Lower lobe of right lung (tissue), 2 donors: ENCODE measurements at regions not wholly inside any gene's neighbourhood (a gene's known extent, or its start where the extent isn't known, plus 50 kb on each side); places are given as distances from the start of the nearest gene placed in this dataset.

Experiments used
- ATAC-seq, 2 donors: fragments of 200-7000 bp; cut with Tn5 transposase; one replicate each; pipeline ENCODE4 v1.9.1; 2020 to 2022; ENCODE audit warnings: mild to moderate bottlenecking in 2 of 2, moderate library complexity in 2 of 2
- DNase-seq: peaks from one replicate; pipeline ENCODE4 v3.0.0-alpha.2; 2020
- H3K27ac ChIP-seq: fragments of 200-600 bp; one replicate; pipeline ENCODE4 v1.8.0; 2022
- H3K27me3 ChIP-seq: fragments of 200-600 bp; one replicate; pipeline ENCODE4 v1.8.0; 2022; ENCODE audit warnings: low read depth
- H3K36me3 ChIP-seq: fragments of 200-600 bp; one replicate; pipeline ENCODE4 v1.8.0; 2022; ENCODE audit warnings: mild to moderate bottlenecking
- H3K4me1 ChIP-seq: fragments of 200-600 bp; one replicate; pipeline ENCODE4 v1.8.0; 2022
- H3K4me3 ChIP-seq: fragments of 200-600 bp; one replicate; pipeline ENCODE4 v1.8.0; 2022; ENCODE audit warnings: mild to moderate bottlenecking
- H3K9me3 ChIP-seq: fragments of 200-600 bp; one replicate; pipeline ENCODE4 v1.8.0; 2022
- CTCF ChIP-seq: fragments of 200-600 bp; IDR thresholded peaks from one replicate; pipeline ENCODE4 v1.8.0; 2022; ENCODE audit warnings: antibody characterized with exemption, mild to moderate bottlenecking
- intact Hi-C: fragments of 100-400 bp; cut with DNase I; formaldehyde crosslinking; loops from one replicate; pipeline ENCODE4 v1.11.0; 2022
- donor health status: DM: no; HTN: yes; CAD: no; lungs with severe emphysema.

- no peaks in the 10 kb centered on the region for H3K36me3 ChIP-seq
- intact Hi-C loops = no loop called here
- TF ChIP-seq CTCF = no peak
- no peaks in the 10 kb centered on the region for H3K4me1 ChIP-seq
- no peaks in the 10 kb centered on the region for H3K9me3 ChIP-seq
- ATAC-seq = no peak
- no peak overlapping the region for H3K4me3 ChIP-seq
- H3K27ac ChIP-seq = no peak overlapping the region
- DNase-seq = no peak
- no peaks in the 10 kb centered on the region for H3K27me3 ChIP-seq
Measured at GRCh38 chr3:78273326-78273725, 1233.4 kb downstream of the ROBO2 start.

- no peak for TF ChIP-seq CTCF
- H3K9me3 ChIP-seq = no peaks in the 10 kb centered on the region
- H3K36me3 ChIP-seq = no peaks in the 10 kb centered on the region
- H3K4me3 ChIP-seq = no peak overlapping the region
- DNase-seq (no peak), ATAC-seq (no peak)
- no peaks in the 10 kb centered on the region for H3K27me3 ChIP-seq
- H3K27ac ChIP-seq = no peak overlapping the region
- no peaks in the 10 kb centered on the region for H3K4me1 ChIP-seq
- intact Hi-C loops = no loop called here
Measured at GRCh38 chr3:78274475-78275065, 1234.7 kb downstream of the ROBO2 start.

GRCh38 chr3:78275420-78275852 is 1235.5 kb downstream of the ROBO2 start:
- no peaks in the 10 kb centered on the region for H3K9me3 ChIP-seq
- H3K27me3 ChIP-seq = no peaks in the 10 kb centered on the region
- no peak for DNase-seq
- no peak for TF ChIP-seq CTCF
- H3K36me3 ChIP-seq = no peaks in the 10 kb centered on the region
- no peak overlapping the region for H3K4me3 ChIP-seq
- intact Hi-C loops = no loop called here
- ATAC-seq = no peak
- no peak overlapping the region for H3K27ac ChIP-seq
- no peaks in the 10 kb centered on the region for H3K4me1 ChIP-seq

GRCh38 chr3:78277220-78277619 is 1237.3 kb downstream of the ROBO2 start:
- Histone ChIP-seq H3K27me3 (no peaks in the 10 kb centered on the region), H3K36me3 (no peaks in the 10 kb centered on the region), H3K9me3 (no peaks in the 10 kb centered on the region), H3K4me3 (no peak overlapping the region), H3K27ac (no peak overlapping the region), H3K4me1 (no peaks in the 10 kb centered on the region)
- ATAC-seq (no peak), DNase-seq (no peak)
- intact Hi-C loops = no loop called here
- TF ChIP-seq CTCF = no peak

GRCh38 chr3:78277801-78278200 is 1237.9 kb downstream of the ROBO2 start:
- H3K36me3 ChIP-seq = no peaks in the 10 kb centered on the region
- H3K4me3 ChIP-seq = no peak overlapping the region
- H3K27me3 ChIP-seq = no peaks in the 10 kb centered on the region
- no peak overlapping the region for H3K27ac ChIP-seq
- TF ChIP-seq CTCF = no peak
- DNase-seq = no peak
- H3K9me3 ChIP-seq = no peaks in the 10 kb centered on the region
- intact Hi-C loops = no loop called here
- no peak for ATAC-seq
- no peaks in the 10 kb centered on the region for H3K4me1 ChIP-seq

- Histone ChIP-seq H3K27ac (no peak overlapping the region), H3K9me3 (no peaks in the 10 kb centered on the region), H3K4me1 (no peaks in the 10 kb centered on the region), H3K36me3 (no peaks in the 10 kb centered on the region), H3K27me3 (no peaks in the 10 kb centered on the region), H3K4me3 (no peak overlapping the region)
- ATAC-seq (no peak), DNase-seq (no peak)
- intact Hi-C loops = no loop called here
- no peak for TF ChIP-seq CTCF
Measured at GRCh38 chr3:78279091-78279490, 1239.2 kb downstream of the ROBO2 start.
